ENCODE measurements at regions not wholly inside any gene's neighbourhood (a gene's known extent, or its start where the extent isn't known, plus 50 kb on each side); places are given as distances from the start of the nearest gene placed in this dataset.

DNA sequence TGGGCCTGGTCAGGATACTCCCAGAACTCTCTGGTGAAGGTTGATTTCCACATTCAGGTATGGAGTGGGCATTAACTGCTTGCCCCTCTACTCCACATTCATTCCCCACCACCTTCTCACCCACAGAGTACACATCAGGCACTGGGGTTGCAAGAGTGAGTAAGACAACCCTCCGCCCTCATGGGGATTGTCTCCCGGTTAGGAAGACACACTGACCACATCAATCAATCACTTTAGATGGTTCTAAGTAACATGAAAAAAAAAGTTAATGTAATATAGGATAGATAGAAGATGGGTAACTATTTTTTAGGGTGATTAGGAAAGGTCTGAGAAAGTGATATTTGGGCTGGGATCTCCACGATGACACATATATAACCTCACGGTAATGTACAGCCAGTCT lies 116.0 kb upstream of the NEO1 start:
- no peak overlapping the region for H2AFZ ChIP-seq (ENCODE audit: low read length)
- no peaks in the 10 kb centered on the region for H3K79me2 ChIP-seq (ENCODE audit: insufficient read depth, low read length)
- TF ChIP-seq EZH2 (IDR thresholded peaks at IDR 0.05; ENCODE audit: borderline replicate concordance, low read length) = no peak
- TF ChIP-seq, protein P1, sequence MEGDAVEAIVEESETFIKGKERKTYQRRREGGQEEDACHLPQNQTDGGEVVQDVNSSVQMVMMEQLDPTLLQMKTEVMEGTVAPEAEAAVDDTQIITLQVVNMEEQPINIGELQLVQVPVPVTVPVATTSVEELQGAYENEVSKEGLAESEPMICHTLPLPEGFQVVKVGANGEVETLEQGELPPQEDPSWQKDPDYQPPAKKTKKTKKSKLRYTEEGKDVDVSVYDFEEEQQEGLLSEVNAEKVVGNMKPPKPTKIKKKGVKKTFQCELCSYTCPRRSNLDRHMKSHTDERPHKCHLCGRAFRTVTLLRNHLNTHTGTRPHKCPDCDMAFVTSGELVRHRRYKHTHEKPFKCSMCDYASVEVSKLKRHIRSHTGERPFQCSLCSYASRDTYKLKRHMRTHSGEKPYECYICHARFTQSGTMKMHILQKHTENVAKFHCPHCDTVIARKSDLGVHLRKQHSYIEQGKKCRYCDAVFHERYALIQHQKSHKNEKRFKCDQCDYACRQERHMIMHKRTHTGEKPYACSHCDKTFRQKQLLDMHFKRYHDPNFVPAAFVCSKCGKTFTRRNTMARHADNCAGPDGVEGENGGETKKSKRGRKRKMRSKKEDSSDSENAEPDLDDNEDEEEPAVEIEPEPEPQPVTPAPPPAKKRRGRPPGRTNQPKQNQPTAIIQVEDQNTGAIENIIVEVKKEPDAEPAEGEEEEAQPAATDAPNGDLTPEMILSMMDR (IDR thresholded peaks at IDR 0.05; ENCODE audit: low read length) = no peak
- H4K20me1 ChIP-seq (ENCODE audit: insufficient read depth, low read length) = no peaks in the 10 kb centered on the region
- no peak overlapping the region for H3K4me2 ChIP-seq (ENCODE audit: low read length)
- H3K4me3 ChIP-seq (ENCODE audit: low read depth, low read length, poor library complexity, severe bottlenecking) = no peak overlapping the region
- H3K36me3 ChIP-seq (ENCODE audit: insufficient read depth, low read length) = no peaks in the 10 kb centered on the region
- no peaks in the 10 kb centered on the region for H3F3A ChIP-seq (ENCODE audit: insufficient read depth, low read length)
- no peak overlapping the region for H3K9ac ChIP-seq (ENCODE audit: low read length)
- no peak overlapping the region for H3K27ac ChIP-seq (ENCODE audit: low read depth, low read length, poor library complexity, severe bottlenecking)
- no peaks in the 10 kb centered on the region for H3K9me2 ChIP-seq (ENCODE audit: low read depth, low read length)
- no peaks in the 10 kb centered on the region for H3K9me3 ChIP-seq (ENCODE audit: low read length)
- no peaks in the 10 kb centered on the region for H3K4me1 ChIP-seq (ENCODE audit: insufficient read depth, low read length, severe bottlenecking)
- H3K27me3 ChIP-seq (ENCODE audit: insufficient read depth, low read length) = no peaks in the 10 kb centered on the region

DNA sequence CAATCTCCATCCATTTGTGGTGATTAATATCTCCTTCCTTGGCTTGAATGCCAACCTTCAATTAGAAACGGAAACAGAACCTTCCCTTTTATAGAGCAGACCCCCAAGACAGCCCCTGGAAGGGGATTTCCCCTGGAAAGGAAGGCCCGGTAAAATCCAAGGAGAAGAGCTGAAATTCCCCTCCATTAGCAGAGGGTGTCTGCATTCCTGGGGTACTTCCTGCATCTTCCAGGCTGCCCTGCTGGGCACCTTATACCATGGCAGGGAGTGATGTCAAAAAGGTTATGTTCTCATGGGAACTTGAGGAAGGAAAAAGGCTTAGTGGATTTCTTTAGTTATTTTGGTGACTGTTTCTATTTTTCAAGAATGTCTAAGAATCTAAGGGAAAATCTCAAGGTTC lies 116.7 kb upstream of the NEO1 start:
- no peak for TF ChIP-seq EZH2 (IDR thresholded peaks at IDR 0.05; ENCODE audit: borderline replicate concordance, low read length)
- TF ChIP-seq, protein P1 (IDR thresholded peaks at IDR 0.05; ENCODE audit: low read length) = no peak

DNA sequence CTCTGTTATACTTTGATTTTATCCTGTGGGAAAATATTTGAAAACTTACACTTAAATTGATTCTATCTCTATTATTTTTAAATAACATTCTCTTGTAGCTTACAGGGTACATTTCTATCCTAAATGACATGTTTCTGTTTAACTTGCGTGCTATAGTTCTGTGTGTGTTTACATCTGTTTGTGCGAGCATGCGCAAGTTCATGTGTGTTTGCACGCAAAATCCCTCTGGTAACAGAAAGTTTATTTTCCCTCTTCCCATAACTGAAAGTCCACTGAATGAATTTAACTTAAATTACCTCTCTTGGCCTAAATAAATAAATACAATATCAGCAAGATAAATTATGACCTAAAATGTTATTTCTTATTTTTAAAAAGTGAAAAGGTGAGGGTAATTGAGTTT lies 117.3 kb upstream of the NEO1 start:
- Histone ChIP-seq H3K4me1 (ENCODE audit: insufficient read depth, low read length, severe bottlenecking) (no peaks in the 10 kb centered on the region), H3K27ac (ENCODE audit: low read depth, low read length, poor library complexity, severe bottlenecking) (no peak overlapping the region), H2AFZ (ENCODE audit: low read length) (no peak overlapping the region), H3K4me3 (ENCODE audit: low read depth, low read length, poor library complexity, severe bottlenecking) (no peak overlapping the region), H3K9me2 (ENCODE audit: low read depth, low read length) (no peaks in the 10 kb centered on the region), H3K9me3 (ENCODE audit: low read length) (no peaks in the 10 kb centered on the region), H3F3A (ENCODE audit: insufficient read depth, low read length) (no peaks in the 10 kb centered on the region), H3K9ac (ENCODE audit: low read length) (no peak overlapping the region), H3K36me3 (ENCODE audit: insufficient read depth, low read length) (no peaks in the 10 kb centered on the region), H3K27me3 (ENCODE audit: insufficient read depth, low read length) (no peaks in the 10 kb centered on the region), H3K4me2 (ENCODE audit: low read length) (no peak overlapping the region), H4K20me1 (ENCODE audit: insufficient read depth, low read length) (no peaks in the 10 kb centered on the region), H3K79me2 (ENCODE audit: insufficient read depth, low read length) (no peaks in the 10 kb centered on the region)
- TF ChIP-seq, protein P1 (IDR thresholded peaks at IDR 0.05; ENCODE audit: low read length) = no peak
- no peak for TF ChIP-seq EZH2 (IDR thresholded peaks at IDR 0.05; ENCODE audit: borderline replicate concordance, low read length)

More for the DNA sequence above, 116.7 kb upstream of the NEO1 start:
- Histone ChIP-seq H3K9me3 (ENCODE audit: low read length) (no peaks in the 10 kb centered on the region), H3K9me2 (ENCODE audit: low read depth, low read length) (no peaks in the 10 kb centered on the region), H3K4me3 (ENCODE audit: low read depth, low read length, poor library complexity, severe bottlenecking) (no peak overlapping the region), H3K9ac (ENCODE audit: low read length) (no peak overlapping the region), H3K4me1 (ENCODE audit: insufficient read depth, low read length, severe bottlenecking) (no peaks in the 10 kb centered on the region), H4K20me1 (ENCODE audit: insufficient read depth, low read length) (no peaks in the 10 kb centered on the region), H2AFZ (ENCODE audit: low read length) (no peak overlapping the region), H3K4me2 (ENCODE audit: low read length) (no peak overlapping the region), H3K27ac (ENCODE audit: low read depth, low read length, poor library complexity, severe bottlenecking) (no peak overlapping the region), H3K79me2 (ENCODE audit: insufficient read depth, low read length) (no peaks in the 10 kb centered on the region), H3K27me3 (ENCODE audit: insufficient read depth, low read length) (no peaks in the 10 kb centered on the region), H3F3A (ENCODE audit: insufficient read depth, low read length) (no peaks in the 10 kb centered on the region), H3K36me3 (ENCODE audit: insufficient read depth, low read length) (no peaks in the 10 kb centered on the region)

Measured in OCI-LY1 (cell line).